ENCODE measurements at regions not wholly inside any gene's neighbourhood (a gene's known extent, or its start where the extent isn't known, plus 50 kb on each side); places are given as distances from the start of the nearest gene placed in this dataset.
"Not testable (repeated sequence)": the region's sequence is repeated elsewhere in the genome, so short reads cannot be mapped to it uniquely, and the experiment has no call there.

DNA sequence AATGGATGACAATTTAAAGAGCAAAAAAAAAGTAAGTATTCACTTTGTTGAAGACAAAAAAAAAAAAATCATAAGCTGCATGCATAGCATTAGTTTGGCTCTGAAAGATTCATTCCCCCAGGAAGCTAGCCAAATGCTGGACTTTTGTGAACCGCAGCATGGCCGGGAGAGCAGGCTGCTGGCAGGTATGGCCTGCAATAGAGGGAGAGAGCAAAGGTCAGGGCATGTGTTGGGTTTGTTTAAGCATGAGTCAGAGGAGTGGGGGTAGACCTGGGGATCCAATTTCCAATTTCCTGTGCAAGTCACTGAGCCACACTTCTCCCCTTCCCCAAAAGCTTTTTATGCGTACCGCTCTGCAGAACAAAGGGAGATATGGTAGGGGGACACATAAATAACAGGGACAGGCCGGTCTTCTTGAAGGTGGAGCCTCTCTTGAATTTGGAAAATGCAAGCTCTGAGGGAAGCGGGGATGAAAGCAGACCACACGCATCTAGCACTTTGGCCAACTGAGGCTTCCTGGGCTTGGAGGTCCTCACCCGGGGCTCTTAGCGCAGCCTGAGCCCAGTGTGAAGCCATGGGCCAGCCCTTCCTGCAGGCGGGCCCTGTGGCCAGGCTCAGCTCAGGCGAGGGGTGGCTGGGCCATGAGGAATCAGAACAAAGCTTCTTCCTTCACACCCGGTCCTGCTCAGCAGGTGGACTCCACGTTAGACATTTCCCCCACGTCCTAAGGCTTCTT lies 171.1 kb downstream of the TOMM20 start:
- TF ChIP-seq, protein P1, sequence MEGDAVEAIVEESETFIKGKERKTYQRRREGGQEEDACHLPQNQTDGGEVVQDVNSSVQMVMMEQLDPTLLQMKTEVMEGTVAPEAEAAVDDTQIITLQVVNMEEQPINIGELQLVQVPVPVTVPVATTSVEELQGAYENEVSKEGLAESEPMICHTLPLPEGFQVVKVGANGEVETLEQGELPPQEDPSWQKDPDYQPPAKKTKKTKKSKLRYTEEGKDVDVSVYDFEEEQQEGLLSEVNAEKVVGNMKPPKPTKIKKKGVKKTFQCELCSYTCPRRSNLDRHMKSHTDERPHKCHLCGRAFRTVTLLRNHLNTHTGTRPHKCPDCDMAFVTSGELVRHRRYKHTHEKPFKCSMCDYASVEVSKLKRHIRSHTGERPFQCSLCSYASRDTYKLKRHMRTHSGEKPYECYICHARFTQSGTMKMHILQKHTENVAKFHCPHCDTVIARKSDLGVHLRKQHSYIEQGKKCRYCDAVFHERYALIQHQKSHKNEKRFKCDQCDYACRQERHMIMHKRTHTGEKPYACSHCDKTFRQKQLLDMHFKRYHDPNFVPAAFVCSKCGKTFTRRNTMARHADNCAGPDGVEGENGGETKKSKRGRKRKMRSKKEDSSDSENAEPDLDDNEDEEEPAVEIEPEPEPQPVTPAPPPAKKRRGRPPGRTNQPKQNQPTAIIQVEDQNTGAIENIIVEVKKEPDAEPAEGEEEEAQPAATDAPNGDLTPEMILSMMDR (conservative IDR thresholded peaks at IDR 0.05; ENCODE audit: low read depth, low read length), result no peak
- no peak overlapping the region for H3K4me3 ChIP-seq (ENCODE audit: low read depth, low read length)
- peak; percentile 86 for DNase-seq (ENCODE audit: low read depth)

DNA sequence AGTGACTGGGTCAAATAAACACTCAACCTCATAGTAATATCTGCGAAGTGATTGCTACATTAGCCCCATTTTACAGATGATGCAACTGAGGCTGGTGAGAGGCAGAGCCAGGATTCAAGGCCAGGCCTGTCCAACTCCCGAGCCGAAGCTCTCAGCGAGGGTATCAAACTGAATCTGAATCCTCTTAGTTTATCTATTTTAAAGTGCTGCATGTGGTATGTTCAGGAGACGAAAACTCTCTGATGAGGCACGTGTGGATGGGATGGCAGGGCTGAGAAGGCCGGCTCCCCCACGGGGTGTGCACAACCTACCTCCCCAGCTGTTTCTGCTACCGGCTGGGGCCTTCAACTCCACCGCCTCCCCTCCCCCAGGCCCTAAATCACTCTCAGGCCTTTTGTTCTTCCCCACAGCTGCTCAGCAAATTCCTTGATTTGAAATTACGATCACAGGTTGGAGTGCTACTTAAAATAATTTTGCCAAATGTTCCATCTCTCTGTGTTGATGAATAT lies 171.8 kb downstream of the TOMM20 start:
- H3K4me3 ChIP-seq (ENCODE audit: low read depth, low read length), result no peak overlapping the region
- no peak for DNase-seq (ENCODE audit: low read depth)
- TF ChIP-seq, protein P1 (conservative IDR thresholded peaks at IDR 0.05; ENCODE audit: low read depth, low read length), result no peak

DNA sequence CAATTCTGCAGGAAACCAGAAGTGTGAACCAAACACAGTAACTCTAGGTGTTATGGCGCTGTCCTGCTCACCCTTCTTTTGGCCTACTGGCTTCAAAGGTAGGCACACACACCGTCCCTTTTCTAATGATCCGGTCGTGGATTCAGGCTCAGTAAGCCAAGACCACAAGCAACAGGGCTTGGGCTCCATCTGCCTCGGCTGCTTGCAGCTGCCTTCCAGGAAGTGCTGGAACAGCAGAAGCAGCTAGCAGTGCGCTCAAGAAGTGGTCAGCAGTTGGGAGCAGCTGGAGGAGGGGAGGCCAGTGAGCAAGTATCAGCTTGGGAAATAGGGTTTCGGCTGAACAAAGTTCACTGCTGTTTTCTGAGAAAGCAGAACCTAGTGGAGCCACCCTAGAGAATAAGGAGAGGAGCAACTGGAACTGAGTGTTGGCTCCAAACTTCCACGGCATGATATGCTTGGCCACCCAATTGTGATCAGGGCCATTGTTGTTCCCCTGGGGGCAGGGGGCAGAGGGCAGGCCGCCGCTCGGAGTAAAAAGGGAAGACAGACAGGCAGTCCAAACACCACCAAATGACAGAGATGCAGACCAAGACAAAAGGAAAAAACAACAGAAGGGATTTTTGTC lies 173.4 kb downstream of the TOMM20 start:
- TF ChIP-seq, protein P1 (conservative IDR thresholded peaks at IDR 0.05; ENCODE audit: low read depth, low read length), result no peak
- H3K4me3 ChIP-seq (ENCODE audit: low read depth, low read length), result no peak overlapping the region
- peak; percentile 85 for DNase-seq (ENCODE audit: low read depth)

DNA sequence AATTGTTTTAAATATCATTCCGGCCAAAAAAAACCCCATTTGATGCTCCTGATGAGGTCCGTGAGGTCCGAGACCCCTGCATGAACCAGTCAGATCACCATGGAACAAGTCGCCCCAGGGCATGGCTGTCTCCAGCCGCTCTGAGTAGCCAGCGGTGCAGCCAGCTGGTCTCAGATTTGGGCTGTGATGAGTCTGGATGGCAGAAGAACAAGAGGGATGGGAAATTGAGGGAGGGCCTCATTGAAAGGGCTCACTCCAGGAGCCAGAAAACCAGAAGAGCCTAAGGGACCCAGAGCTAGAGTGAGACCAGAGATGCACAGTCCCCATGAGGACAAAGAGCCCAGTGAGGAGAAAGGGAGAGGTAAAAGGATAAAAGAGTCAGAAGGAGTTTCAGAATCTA lies 174.0 kb downstream of the TOMM20 start:
- TF ChIP-seq, protein P1 (conservative IDR thresholded peaks at IDR 0.05; ENCODE audit: low read depth, low read length), result no peak
- H3K4me3 ChIP-seq (ENCODE audit: low read depth, low read length), result no peak overlapping the region
- DNase-seq (ENCODE audit: low read depth), result no peak

DNA sequence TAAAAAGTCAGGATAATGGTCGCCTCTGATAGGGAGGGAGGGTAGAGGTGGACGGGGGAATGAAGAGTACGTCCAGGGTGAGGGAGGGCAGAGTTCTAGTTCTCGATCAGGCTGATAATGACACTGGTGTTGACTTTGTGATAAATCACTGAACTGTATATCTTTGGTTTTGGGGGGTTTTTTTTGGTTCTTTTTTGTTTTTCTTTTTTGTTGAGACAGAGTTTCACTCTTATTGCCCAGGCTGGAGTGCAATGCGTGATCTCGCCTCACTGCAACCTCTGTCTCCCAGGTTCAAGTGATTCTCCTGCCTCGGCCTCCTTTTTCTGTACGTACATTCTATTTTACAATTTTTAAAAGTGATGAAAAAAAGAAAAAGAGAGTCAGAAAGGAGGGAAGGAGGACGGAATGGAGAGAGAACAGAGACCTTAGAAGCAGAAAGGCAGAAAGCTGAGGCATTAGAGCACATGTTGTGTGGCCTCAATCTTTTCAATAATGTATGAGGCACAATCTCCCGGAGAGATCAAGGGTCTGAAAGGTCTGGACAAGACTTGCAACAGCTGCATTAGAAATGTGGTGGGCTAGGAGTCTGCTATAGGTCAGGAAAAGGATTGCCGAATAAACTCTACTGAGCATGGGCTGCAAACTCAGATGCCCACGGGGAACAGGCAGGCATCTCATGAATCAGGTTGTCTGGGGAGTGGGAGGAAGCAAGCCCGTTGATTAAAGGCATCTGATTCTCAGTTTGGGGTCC lies 174.8 kb downstream of the TOMM20 start:
- H3K4me3 ChIP-seq (ENCODE audit: low read depth, low read length), result no peak overlapping the region
- TF ChIP-seq, protein P1 (conservative IDR thresholded peaks at IDR 0.05; ENCODE audit: low read depth, low read length), result no peak
- no peak for DNase-seq (ENCODE audit: low read depth)

DNA sequence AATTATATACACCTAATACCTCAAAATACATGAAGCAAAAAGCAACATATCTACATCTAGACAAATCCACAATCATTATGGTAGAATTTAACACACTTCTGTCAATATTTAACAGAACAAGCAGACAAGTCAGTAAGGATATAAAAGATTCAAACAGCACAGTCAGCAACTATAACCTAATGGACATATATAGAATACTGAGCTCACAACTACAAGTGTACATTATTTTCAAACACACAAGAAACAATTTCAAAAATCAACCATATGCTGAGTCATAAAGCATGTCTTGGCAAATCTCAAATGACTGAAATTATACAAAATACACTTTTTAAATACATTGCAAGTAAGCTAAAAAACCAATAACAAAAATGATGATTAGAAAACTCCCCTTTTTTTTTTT lies 178.0 kb downstream of the TOMM20 start:
- TF ChIP-seq, protein P1 (conservative IDR thresholded peaks at IDR 0.05; ENCODE audit: low read depth, low read length), result no peak
- no peak overlapping the region for H3K4me3 ChIP-seq (ENCODE audit: low read depth, low read length)
- no peak for DNase-seq (ENCODE audit: low read depth)

DNA sequence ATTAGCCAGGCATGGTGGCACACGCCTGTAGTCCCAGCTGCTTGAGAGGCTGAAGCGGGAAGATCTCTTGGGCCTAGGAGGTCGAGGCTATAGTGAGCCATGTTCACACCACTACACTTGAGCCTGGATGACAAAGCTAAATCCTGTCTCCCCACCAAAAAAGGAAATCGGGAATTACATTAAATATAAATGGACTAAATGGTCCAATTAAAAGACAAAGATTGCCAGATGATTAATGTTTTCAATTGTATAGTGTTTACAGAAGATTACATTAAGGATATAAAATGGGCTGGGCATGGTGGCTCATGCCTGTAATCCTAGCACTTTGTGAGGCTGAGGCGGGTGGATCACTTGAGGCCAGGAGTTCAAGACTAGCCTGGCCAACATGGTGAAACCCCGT lies 179.1 kb downstream of the TOMM20 start:
- DNase-seq (ENCODE audit: low read depth); H3K4me3 ChIP-seq (ENCODE audit: low read depth, low read length): not testable (repeated sequence)

Measured in epithelial cell of proximal tubule (primary cell).